ENCODE measurements at regions not wholly inside any gene's neighbourhood (a gene's known extent, or its start where the extent isn't known, plus 50 kb on each side); places are given as distances from the start of the nearest gene placed in this dataset.

GRCh38 chr18:22052405-22053105, 116.8 kb upstream of the GATA6 start:
- no peak for DNase-seq (ENCODE audit: low spot score)
- TF ChIP-seq, protein P1, sequence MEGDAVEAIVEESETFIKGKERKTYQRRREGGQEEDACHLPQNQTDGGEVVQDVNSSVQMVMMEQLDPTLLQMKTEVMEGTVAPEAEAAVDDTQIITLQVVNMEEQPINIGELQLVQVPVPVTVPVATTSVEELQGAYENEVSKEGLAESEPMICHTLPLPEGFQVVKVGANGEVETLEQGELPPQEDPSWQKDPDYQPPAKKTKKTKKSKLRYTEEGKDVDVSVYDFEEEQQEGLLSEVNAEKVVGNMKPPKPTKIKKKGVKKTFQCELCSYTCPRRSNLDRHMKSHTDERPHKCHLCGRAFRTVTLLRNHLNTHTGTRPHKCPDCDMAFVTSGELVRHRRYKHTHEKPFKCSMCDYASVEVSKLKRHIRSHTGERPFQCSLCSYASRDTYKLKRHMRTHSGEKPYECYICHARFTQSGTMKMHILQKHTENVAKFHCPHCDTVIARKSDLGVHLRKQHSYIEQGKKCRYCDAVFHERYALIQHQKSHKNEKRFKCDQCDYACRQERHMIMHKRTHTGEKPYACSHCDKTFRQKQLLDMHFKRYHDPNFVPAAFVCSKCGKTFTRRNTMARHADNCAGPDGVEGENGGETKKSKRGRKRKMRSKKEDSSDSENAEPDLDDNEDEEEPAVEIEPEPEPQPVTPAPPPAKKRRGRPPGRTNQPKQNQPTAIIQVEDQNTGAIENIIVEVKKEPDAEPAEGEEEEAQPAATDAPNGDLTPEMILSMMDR (IDR thresholded peaks at IDR 0.05; ENCODE audit: extremely low read depth, missing control alignments) = no peak

DNA sequence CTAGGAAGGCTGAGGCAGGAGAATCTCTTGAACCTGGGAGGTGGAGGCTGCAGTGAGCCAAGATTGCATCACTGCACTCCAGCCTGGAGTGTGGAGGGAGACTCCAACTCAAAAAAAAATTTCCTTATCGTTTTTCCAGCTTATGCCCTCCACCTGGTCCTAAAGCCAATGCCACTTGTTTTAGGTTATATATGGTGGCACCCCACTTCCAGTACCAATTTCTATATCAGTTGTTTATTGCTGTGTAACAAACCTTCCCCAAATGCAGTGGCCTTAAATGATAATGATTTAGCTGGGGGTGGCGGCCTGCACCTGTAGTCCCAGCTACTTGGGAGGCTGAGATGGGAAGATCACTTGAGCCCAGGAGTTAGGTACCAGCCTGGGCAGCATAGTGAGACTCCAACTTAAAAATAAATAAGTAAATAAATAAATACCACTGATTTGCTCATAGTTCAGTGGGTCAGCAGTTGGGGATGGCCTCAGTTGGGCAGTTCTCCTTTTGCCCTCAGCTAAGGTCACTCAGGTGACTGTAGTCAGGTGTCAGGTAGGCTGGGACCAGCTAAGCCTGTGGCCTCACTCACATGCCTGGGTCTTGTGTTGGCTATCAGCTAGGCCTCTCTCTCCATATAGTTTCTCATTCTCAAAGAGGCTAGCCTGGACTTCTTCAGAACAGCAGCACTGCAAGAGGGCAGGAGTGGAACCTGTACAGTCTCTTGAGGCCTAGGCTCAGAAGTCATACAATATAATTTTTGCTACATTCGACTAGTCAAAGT, 113.7 kb upstream of the GATA6 start:
- TF ChIP-seq, protein P1 (IDR thresholded peaks at IDR 0.05; ENCODE audit: extremely low read depth, missing control alignments) = no peak
- DNase-seq (ENCODE audit: low spot score) = no peak

- DNase-seq (ENCODE audit: low spot score) = no peak
- TF ChIP-seq, protein P1 (IDR thresholded peaks at IDR 0.05; ENCODE audit: extremely low read depth, missing control alignments) = no peak
Observed at GRCh38 chr18:22056950-22057349, 112.4 kb upstream of the GATA6 start.

DNA sequence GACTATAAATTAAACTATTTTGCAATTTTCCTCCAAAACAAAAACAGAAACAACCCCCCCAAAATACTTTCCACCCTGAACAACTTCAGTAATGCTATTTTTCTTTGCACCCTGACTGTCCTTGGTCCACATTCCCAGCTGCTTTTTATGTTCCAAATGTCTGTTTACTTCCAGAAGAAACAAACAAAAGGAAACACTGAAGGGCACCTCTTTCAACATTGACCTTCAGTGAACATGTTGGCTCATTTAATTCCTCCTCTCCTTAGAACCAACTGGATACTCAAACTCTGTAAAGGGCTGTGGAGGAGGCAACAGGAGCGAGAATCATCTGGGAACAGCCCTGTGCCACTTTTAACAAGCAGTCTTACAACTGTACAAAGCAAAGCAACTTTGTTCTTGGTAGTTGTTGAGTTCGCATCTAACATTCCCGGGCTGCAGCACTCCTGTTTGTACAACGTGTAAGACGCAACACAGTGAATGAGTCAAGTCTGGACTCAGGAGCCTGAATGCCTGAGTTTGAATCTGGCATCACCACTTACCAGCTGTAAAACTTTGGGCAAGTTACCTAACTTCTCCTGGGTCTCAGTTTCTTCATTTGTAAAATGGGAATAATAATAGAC, 111.4 kb upstream of the GATA6 start:
- DNase-seq (ENCODE audit: low spot score) = no peak
- TF ChIP-seq, protein P1 (IDR thresholded peaks at IDR 0.05; ENCODE audit: extremely low read depth, missing control alignments) = no peak

DNA sequence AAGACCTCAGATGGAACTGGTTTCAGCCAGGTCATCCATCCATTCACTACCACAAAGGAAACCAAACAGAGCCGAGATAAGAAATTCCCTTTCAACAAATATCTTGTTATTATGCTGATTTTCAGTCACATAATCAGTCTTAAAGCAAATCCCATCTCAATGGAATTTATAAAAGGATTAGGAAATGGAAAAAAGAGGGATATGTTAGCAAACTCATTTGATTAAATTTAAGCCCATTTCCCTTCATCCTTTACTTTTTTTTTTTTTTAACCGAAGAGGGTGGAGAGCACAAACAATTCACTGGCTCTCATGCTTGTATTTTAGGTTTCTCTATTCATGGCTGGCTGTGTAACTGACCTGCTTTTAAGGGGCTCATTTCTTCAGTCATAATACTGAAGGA, 109.0 kb upstream of the GATA6 start:
- DNase-seq (ENCODE audit: low spot score) = no peak
- TF ChIP-seq, protein P1 (IDR thresholded peaks at IDR 0.05; ENCODE audit: extremely low read depth, missing control alignments) = no peak

- TF ChIP-seq, protein P1 (IDR thresholded peaks at IDR 0.05; ENCODE audit: extremely low read depth, missing control alignments) = no peak
- no peak for DNase-seq (ENCODE audit: low spot score)
Observed at GRCh38 chr18:22063102-22063501, 106.3 kb upstream of the GATA6 start.

GRCh38 chr18:22063672-22064071, 105.7 kb upstream of the GATA6 start:
- no peak for DNase-seq (ENCODE audit: low spot score)
- TF ChIP-seq, protein P1 (IDR thresholded peaks at IDR 0.05; ENCODE audit: extremely low read depth, missing control alignments) = no peak

All from GM20000 (cell line).